ENCODE measurements at regions not wholly inside any gene's neighbourhood (a gene's known extent, or its start where the extent isn't known, plus 50 kb on each side); places are given as distances from the start of the nearest gene placed in this dataset.

- no peak for DNase-seq
Observed at GRCh38 chrX:71000139-71000538, 68.0 kb downstream of the SNX12 start.

GRCh38 chrX:70998411-70999027, 67.6 kb upstream of the SLC7A3 start:
- peak; percentile 7 to 16 for DNase-seq

GRCh38 chrX:70995338-70995737, 64.4 kb upstream of the SLC7A3 start:
- no peak for DNase-seq

- no peak for DNase-seq
Observed at GRCh38 chrX:70988425-70988824, 57.5 kb upstream of the SLC7A3 start.
